HepG2 (cell line): ENCODE measurements at regions not wholly inside any gene's neighbourhood (a gene's known extent, or its start where the extent isn't known, plus 50 kb on each side); places are given as distances from the start of the nearest gene placed in this dataset.

Experiments used
- FOXJ3 ChIP-seq: sonication (generic); formaldehyde crosslinking; IDR thresholded peaks from 2 replicates; pipeline ENCODE4 v1.4.0; 2020; ENCODE audit warnings: missing genetic modification reagents, mild to moderate bottlenecking, borderline replicate concordance
- FOXM1 ChIP-seq: sonication (generic); formaldehyde crosslinking; IDR thresholded peaks from 2 replicates; pipeline ENCODE4 v1.5.0; 2020; ENCODE audit warnings: missing genetic modification reagents
- HNF4A ChIP-seq: sonication (generic); formaldehyde crosslinking; IDR thresholded peaks from 2 replicates; pipeline ENCODE4 v1.4.0; 2020; ENCODE audit warnings: missing genetic modification reagents
- POLR2A ChIP-seq, 2 experiments: IDR thresholded peaks; 2 replicates each; pipeline ENCODE4 v1.6.1; 2011; ENCODE audit warnings: low read depth in 2 of 2, low read length in 2 of 2, mild to moderate bottlenecking in 1 of 2, moderate library complexity in 1 of 2; ENCODE audit not compliant: insufficient read depth in 1 of 2
- SP1 ChIP-seq, 2 experiments: fragments of 450-650 bp in 1 of 2; sonication (generic) in 1 of 2; formaldehyde crosslinking in 1 of 2; IDR thresholded peaks; 2 replicates each; pipeline versions ENCODE4 v1.4.0 to v1.6.1; 2016 to 2020; ENCODE audit warnings: missing genetic modification reagents in 1 of 2
- ZBTB25 ChIP-seq: IDR thresholded peaks from 2 replicates; pipeline ENCODE4 v1.6.1; 2018; ENCODE audit warnings: missing genetic modification reagents
- ZBTB7A ChIP-seq: sonication (generic); formaldehyde crosslinking; IDR thresholded peaks from 2 replicates; pipeline ENCODE4 v1.8.0; 2022; ENCODE audit warnings: mild to moderate bottlenecking, missing genetic modification reagents
- ZNF274 ChIP-seq: sonication (generic); formaldehyde crosslinking; IDR thresholded peaks from 2 replicates; pipeline ENCODE4 v1.5.1; 2020; ENCODE audit warnings: mild to moderate bottlenecking, missing genetic modification reagents
- ZNF3 ChIP-seq: IDR thresholded peaks from 2 replicates; pipeline ENCODE4 v1.7.0; 2017; ENCODE audit warnings: inconsistent platforms

- TF ChIP-seq ZBTB7A (CRISPR knock-in tag): no peak
- TF ChIP-seq POLR2A (IDR thresholded peaks at IDR 0.05; ENCODE audit: insufficient read depth in 1 of 2, low read depth in 2 of 2, low read length in 2 of 2): no peak
- no peak for TF ChIP-seq FOXM1 (CRISPR knock-in tag)
- no peak for TF ChIP-seq SP1 (IDR thresholded peaks at IDR 0.05)
- 0 out of 2 replicates have a peak, but pooled peaks have one; percentile 37 for TF ChIP-seq SP1 (CRISPR knock-in tag; IDR thresholded peaks at IDR 0.05)
- no peak for TF ChIP-seq HNF4A (CRISPR knock-in tag)
- 0 out of 2 replicates have a peak, but pooled peaks have one; percentile 55 for TF ChIP-seq ZBTB25 (CRISPR knock-in tag)
- no peak for TF ChIP-seq ZNF274
- no peak for TF ChIP-seq ZNF3 (CRISPR knock-in tag)
- no peak for TF ChIP-seq FOXJ3 (CRISPR knock-in tag)
Observed at GRCh38 chr17:77086433-77087010, 54.2 kb upstream of the SEC14L1 start.
